Osteoblast (primary cell): ENCODE measurements at regions not wholly inside any gene's neighbourhood (a gene's known extent, or its start where the extent isn't known, plus 50 kb on each side); places are given as distances from the start of the nearest gene placed in this dataset.

ENCODE experiments used
- DNase-seq: peaks from one replicate; pipeline ENCODE4 v3.0.0; 2011; ENCODE audit warnings: low spot score, mixed read lengths; ENCODE audit not compliant: insufficient read length; ENCODE audit errors: missing footprints
- H2AFZ ChIP-seq: 2 replicates; pipeline ENCODE4 v1.6.0; 2011; ENCODE audit warnings: mild to moderate bottlenecking, low read length
- H3K27ac ChIP-seq: 2 replicates; pipeline ENCODE4 v1.5.1; 2011; ENCODE audit warnings: mild to moderate bottlenecking, low read depth, low read length, moderate library complexity
- H3K27me3 ChIP-seq: 2 replicates; pipeline ENCODE4 v1.6.0; 2012; ENCODE audit warnings: mild to moderate bottlenecking, control low read depth, inconsistent platforms, low read length, moderate library complexity; ENCODE audit not compliant: insufficient read depth
- H3K36me3 ChIP-seq: 2 replicates; pipeline ENCODE4 v1.5.1; 2011; ENCODE audit warnings: mild to moderate bottlenecking, low read length, control low read depth, moderate library complexity; ENCODE audit not compliant: insufficient read depth
- H3K4me1 ChIP-seq: 2 replicates; pipeline ENCODE4 v1.5.1; 2011; ENCODE audit warnings: mild to moderate bottlenecking, low read length, control low read depth, moderate library complexity; ENCODE audit not compliant: insufficient read depth
- H3K4me2 ChIP-seq: 2 replicates; pipeline ENCODE4 v1.6.0; 2011; ENCODE audit warnings: mild to moderate bottlenecking, low read length; ENCODE audit not compliant: insufficient read depth
- H3K4me3 ChIP-seq: fragments of 200-600 bp; sonication (generic); 3 replicates; pipeline ENCODE4 v1.5.1; 2012; ENCODE audit warnings: mild to moderate bottlenecking, low read length, inconsistent platforms; ENCODE audit not compliant: insufficient read depth
- H3K79me2 ChIP-seq: 2 replicates; pipeline ENCODE4 v1.6.0; 2012; ENCODE audit warnings: mild to moderate bottlenecking, low read length, control low read depth, inconsistent platforms; ENCODE audit not compliant: insufficient read depth
- H3K9me3 ChIP-seq: 2 replicates; pipeline ENCODE4 v1.5.1; 2011; ENCODE audit warnings: low read depth, low read length, control low read depth
- H4K20me1 ChIP-seq: 2 replicates; pipeline ENCODE4 v1.6.0; 2012; ENCODE audit warnings: mild to moderate bottlenecking, low read length, control low read depth; ENCODE audit not compliant: insufficient read depth
- CTCF ChIP-seq: IDR thresholded peaks from 2 replicates; pipeline ENCODE4 v1.5.1; 2011; ENCODE audit warnings: mild to moderate bottlenecking, low read depth, low read length, moderate library complexity; ENCODE audit errors: extremely low read depth

DNA sequence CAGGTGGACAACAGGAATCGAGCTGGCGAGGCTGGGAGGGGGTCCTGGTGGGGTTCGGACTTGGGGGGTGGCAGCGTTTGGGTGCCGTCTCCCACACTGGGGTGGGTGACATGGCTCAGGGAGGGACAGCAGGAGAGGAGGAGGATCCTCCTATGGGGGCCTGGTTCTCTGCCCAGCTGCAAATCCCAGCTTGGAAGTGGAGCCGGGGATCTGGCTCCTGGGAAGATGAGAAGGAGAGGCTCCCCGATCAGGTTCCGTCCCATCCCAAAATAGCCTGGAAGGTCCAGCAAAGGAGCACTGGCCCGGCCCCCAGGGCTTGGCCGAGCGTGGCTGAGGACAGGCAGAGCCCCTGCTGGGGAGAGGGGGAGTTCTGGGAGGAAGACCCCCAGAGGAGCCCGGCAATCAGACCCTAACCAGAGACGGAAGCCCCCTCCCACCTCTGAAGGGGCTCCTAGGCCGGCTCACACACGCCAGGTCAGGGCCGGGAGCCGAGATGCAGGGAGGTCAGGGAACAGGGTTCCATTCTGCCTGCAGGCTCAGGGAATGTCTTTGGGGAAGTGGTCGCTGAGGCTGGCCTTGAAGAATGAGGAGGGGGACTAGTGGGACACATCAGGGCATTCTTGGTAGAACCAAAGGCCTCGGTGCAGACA is 143.7 kb downstream of the ENGASE start:
- no peak overlapping the region for H3K27ac ChIP-seq
- H3K27me3 ChIP-seq: peaks cover 42% of the 10 kb centered on the region
- TF ChIP-seq CTCF: no peak
- H4K20me1 ChIP-seq: no peaks in the 10 kb centered on the region
- no peaks in the 10 kb centered on the region for H3K9me3 ChIP-seq
- no peak overlapping the region for H2AFZ ChIP-seq
- H3K4me1 ChIP-seq: no peaks in the 10 kb centered on the region
- no peak overlapping the region for H3K4me2 ChIP-seq
- H3K36me3 ChIP-seq: no peaks in the 10 kb centered on the region
- H3K79me2 ChIP-seq: no peaks in the 10 kb centered on the region
- DNase-seq: peak; percentile 39
- H3K4me3 ChIP-seq: no peak overlapping the region

GRCh38 chr17:79217473-79218135 is 143.0 kb downstream of the ENGASE start:
- H3K27me3 ChIP-seq: peaks cover 42% of the 10 kb centered on the region
- H3K36me3 ChIP-seq: no peaks in the 10 kb centered on the region
- no peaks in the 10 kb centered on the region for H3K4me1 ChIP-seq
- H3K4me3 ChIP-seq: no peak overlapping the region
- no peaks in the 10 kb centered on the region for H3K9me3 ChIP-seq
- no peak overlapping the region for H3K4me2 ChIP-seq
- no peaks in the 10 kb centered on the region for H3K79me2 ChIP-seq
- H4K20me1 ChIP-seq: no peaks in the 10 kb centered on the region
- DNase-seq: no peak
- H2AFZ ChIP-seq: no peak overlapping the region
- no peak overlapping the region for H3K27ac ChIP-seq
- TF ChIP-seq CTCF: no peak

DNA sequence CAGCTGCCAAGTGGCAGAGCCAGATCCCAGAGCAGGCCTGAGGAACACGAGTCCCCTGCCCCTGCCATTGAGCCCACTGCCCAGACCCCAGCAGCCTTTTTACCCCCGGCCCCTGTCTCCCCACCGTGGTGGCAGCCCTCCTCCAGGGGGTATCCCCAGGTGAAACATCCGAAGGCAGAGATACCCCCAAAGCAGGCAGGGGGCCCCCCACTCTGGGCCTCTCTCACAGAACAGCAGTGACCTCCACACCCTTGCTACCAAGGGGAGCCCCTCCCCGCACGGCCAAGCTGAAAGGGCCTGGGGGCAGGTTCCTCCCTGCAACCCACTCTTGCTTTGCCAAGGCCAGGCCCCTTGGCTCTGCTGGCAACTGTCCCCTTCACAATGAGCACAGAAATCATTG is 142.2 kb downstream of the ENGASE start:
- no peaks in the 10 kb centered on the region for H3K36me3 ChIP-seq
- H3K27ac ChIP-seq: no peak overlapping the region
- no peak overlapping the region for H3K4me3 ChIP-seq
- TF ChIP-seq CTCF: no peak
- no peaks in the 10 kb centered on the region for H3K9me3 ChIP-seq
- no peak overlapping the region for H3K4me2 ChIP-seq
- H4K20me1 ChIP-seq: no peaks in the 10 kb centered on the region
- peaks cover 48% of the 10 kb centered on the region for H3K27me3 ChIP-seq
- H3K79me2 ChIP-seq: no peaks in the 10 kb centered on the region
- H2AFZ ChIP-seq: no peak overlapping the region
- no peak for DNase-seq
- no peaks in the 10 kb centered on the region for H3K4me1 ChIP-seq

- TF ChIP-seq CTCF: no peak
- Histone ChIP-seq H3K4me2 (no peak overlapping the region), H3K36me3 (no peaks in the 10 kb centered on the region), H4K20me1 (no peaks in the 10 kb centered on the region), H3K79me2 (no peaks in the 10 kb centered on the region), H2AFZ (no peak overlapping the region), H3K27me3 (peaks cover 51% of the 10 kb centered on the region), H3K4me3 (no peak overlapping the region), H3K27ac (no peak overlapping the region), H3K4me1 (no peaks in the 10 kb centered on the region), H3K9me3 (no peaks in the 10 kb centered on the region)
- no peak for DNase-seq
These were observed 141.8 kb downstream of the ENGASE start for GRCh38 chr17:79216391-79216790.
